PC-9 (cell line): ENCODE measurements at regions not wholly inside any gene's neighbourhood (a gene's known extent, or its start where the extent isn't known, plus 50 kb on each side); places are given as distances from the start of the nearest gene placed in this dataset.

ENCODE experiments used
- CTCF ChIP-seq: fragments of 200-600 bp; sonication (generic); conservative IDR thresholded peaks from 2 replicates; pipeline ENCODE4 v1.6.1; 2017; ENCODE audit warnings: mixed run types, antibody characterized with exemption, mild to moderate bottlenecking, moderate library complexity
- EZH2 ChIP-seq: fragments of 200-600 bp; sonication (generic); IDR thresholded peaks from 2 replicates; pipeline ENCODE4 v1.8.0; 2017; ENCODE audit warnings: antibody characterized with exemption, low read depth

GRCh38 chr12:58224536-58225105, 283.3 kb downstream of the ATP23 start:
- TF ChIP-seq CTCF (no peak), EZH2 (no peak)
